22Rv1 (cell line): ENCODE measurements at regions not wholly inside any gene's neighbourhood (a gene's known extent, or its start where the extent isn't known, plus 50 kb on each side); places are given as distances from the start of the nearest gene placed in this dataset.

ENCODE experiments used
- ZFX ChIP-seq: fragments of 450-650 bp; IDR thresholded peaks from 2 replicates; pipeline ENCODE4 v1.6.1; 2017; ENCODE audit warnings: antibody characterized with exemption, borderline replicate concordance
- TF ChIP-seq, protein P1 (sequence below): fragments of 450-650 bp; IDR thresholded peaks from 2 replicates; pipeline ENCODE4 v1.5.1; 2017; ENCODE audit warnings: mild to moderate bottlenecking

DNA sequence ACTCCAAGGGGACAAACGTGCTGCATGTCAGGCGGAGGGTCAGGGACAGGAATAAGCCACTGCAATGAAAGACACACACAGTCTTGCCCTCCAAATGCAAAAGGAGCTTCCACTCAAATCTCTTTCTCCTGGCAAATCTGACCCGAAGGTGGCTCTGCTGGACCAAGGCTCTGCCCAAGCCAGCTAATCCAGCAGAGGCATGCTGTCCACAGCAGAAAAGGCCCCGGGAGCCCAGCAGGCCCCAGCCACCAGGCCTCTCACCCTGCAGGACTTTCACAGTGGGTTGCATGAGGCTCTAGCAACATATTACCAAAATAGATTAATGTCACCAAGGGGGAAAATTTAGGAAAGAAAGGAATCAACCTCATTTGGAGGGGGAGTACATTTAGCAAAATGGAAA is 628.6 kb downstream of the BCOR start:
- TF ChIP-seq, protein P1, sequence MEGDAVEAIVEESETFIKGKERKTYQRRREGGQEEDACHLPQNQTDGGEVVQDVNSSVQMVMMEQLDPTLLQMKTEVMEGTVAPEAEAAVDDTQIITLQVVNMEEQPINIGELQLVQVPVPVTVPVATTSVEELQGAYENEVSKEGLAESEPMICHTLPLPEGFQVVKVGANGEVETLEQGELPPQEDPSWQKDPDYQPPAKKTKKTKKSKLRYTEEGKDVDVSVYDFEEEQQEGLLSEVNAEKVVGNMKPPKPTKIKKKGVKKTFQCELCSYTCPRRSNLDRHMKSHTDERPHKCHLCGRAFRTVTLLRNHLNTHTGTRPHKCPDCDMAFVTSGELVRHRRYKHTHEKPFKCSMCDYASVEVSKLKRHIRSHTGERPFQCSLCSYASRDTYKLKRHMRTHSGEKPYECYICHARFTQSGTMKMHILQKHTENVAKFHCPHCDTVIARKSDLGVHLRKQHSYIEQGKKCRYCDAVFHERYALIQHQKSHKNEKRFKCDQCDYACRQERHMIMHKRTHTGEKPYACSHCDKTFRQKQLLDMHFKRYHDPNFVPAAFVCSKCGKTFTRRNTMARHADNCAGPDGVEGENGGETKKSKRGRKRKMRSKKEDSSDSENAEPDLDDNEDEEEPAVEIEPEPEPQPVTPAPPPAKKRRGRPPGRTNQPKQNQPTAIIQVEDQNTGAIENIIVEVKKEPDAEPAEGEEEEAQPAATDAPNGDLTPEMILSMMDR: no peak
- no peak for TF ChIP-seq ZFX
